Activated CD4-positive, CD25-positive, alpha-beta regulatory T cell treated with anti-CD3 and anti-CD28 coated beads, Interleukin-2, amount 50 U/mL, for 72 hours (primary cell): ENCODE measurements at regions not wholly inside any gene's neighbourhood (a gene's known extent, or its start where the extent isn't known, plus 50 kb on each side); places are given as distances from the start of the nearest gene placed in this dataset.

Experiments
- DNase-seq: peaks from one replicate; pipeline ENCODE4 v3.0.0; 2021

GRCh38 chr1:221109930-221110329 is 230.7 kb downstream of the HLX start:
- DNase-seq = no peak

GRCh38 chr1:221117133-221117532 is 237.9 kb downstream of the HLX start:
- no peak for DNase-seq

- DNase-seq = no peak
These were observed 238.3 kb downstream of the HLX start for GRCh38 chr1:221117548-221117951.

- DNase-seq = no peak
These were observed 239.1 kb downstream of the HLX start for GRCh38 chr1:221118176-221118937.

- DNase-seq = no peak
These were observed 239.7 kb downstream of the HLX start for GRCh38 chr1:221118938-221119320.

GRCh38 chr1:221122501-221122900 is 243.3 kb downstream of the HLX start:
- DNase-seq = no peak

GRCh38 chr1:221125976-221126375 is 246.7 kb downstream of the HLX start:
- no peak for DNase-seq

GRCh38 chr1:221137666-221138065 is 258.4 kb downstream of the HLX start:
- DNase-seq = no peak

GRCh38 chr1:221138516-221138915 is 259.3 kb downstream of the HLX start:
- DNase-seq = no peak

GRCh38 chr1:221139991-221140390 is 260.7 kb downstream of the HLX start:
- DNase-seq = no peak

GRCh38 chr1:221141096-221141495 is 261.9 kb downstream of the HLX start:
- no peak for DNase-seq

GRCh38 chr1:221141606-221142285 is 262.5 kb downstream of the HLX start:
- DNase-seq = no peak

- DNase-seq = no peak
These were observed 269.4 kb downstream of the HLX start for GRCh38 chr1:221148660-221149059.

GRCh38 chr1:221149111-221149510 is 269.9 kb downstream of the HLX start:
- no peak for DNase-seq

- no peak for DNase-seq
These were observed 270.4 kb downstream of the HLX start for GRCh38 chr1:221149555-221150075.

GRCh38 chr1:221150996-221151395 is 271.8 kb downstream of the HLX start:
- no peak for DNase-seq

- no peak for DNase-seq
These were observed 275.7 kb downstream of the HLX start for GRCh38 chr1:221154932-221155331.

- DNase-seq = no peak
These were observed 278.0 kb downstream of the HLX start for GRCh38 chr1:221157026-221157761.

- no peak for DNase-seq
These were observed 280.4 kb downstream of the HLX start for GRCh38 chr1:221159608-221160007.

- no peak for DNase-seq
These were observed 282.4 kb downstream of the HLX start for GRCh38 chr1:221161571-221162041.

GRCh38 chr1:221162352-221162751 is 283.1 kb downstream of the HLX start:
- DNase-seq = no peak

GRCh38 chr1:221162939-221163338 is 283.7 kb downstream of the HLX start:
- no peak for DNase-seq

GRCh38 chr1:221164029-221164428 is 284.8 kb downstream of the HLX start:
- no peak for DNase-seq
